Thyroid gland (tissue), 4 donors: ENCODE measurements at regions not wholly inside any gene's neighbourhood (a gene's known extent, or its start where the extent isn't known, plus 50 kb on each side); places are given as distances from the start of the nearest gene placed in this dataset.

Source experiments
- CTCF ChIP-seq, 6 experiments: fragments of 200-600 bp in 3 of 6; fragments of 450-650 bp in 3 of 6; sonication (generic) in 3 of 6; IDR thresholded peaks; one replicate each; pipeline ENCODE4 v1.5.1; 2016 to 2019; ENCODE audit warnings: antibody characterized with exemption in 6 of 6, mild to moderate bottlenecking in 2 of 6, inconsistent platforms in 1 of 6, moderate library complexity in 1 of 6
- POLR2A ChIP-seq, 2 donors: fragments of 450-650 bp; IDR thresholded peaks; one replicate each; pipeline ENCODE4 v1.6.1; 2017; ENCODE audit warnings: antibody characterized with exemption in 2 of 2, mild to moderate bottlenecking in 2 of 2, moderate library complexity in 1 of 2

- TF ChIP-seq POLR2A (IDR thresholded peaks at IDR 0.05) = no peak
- TF ChIP-seq CTCF (IDR thresholded peaks at IDR 0.05) = no peak
These were observed 51.2 kb upstream of the HSPA9 start for GRCh38 chr5:138626333-138626944.
